Naive thymus-derived CD4-positive, alpha-beta T cell (primary cell): ENCODE measurements at regions not wholly inside any gene's neighbourhood (a gene's known extent, or its start where the extent isn't known, plus 50 kb on each side); places are given as distances from the start of the nearest gene placed in this dataset.
"Not testable (repeated sequence)": the region's sequence is repeated elsewhere in the genome, so short reads cannot be mapped to it uniquely, and the experiment has no call there.

Experiments used
- ATAC-seq: fragments of 150-1000 bp; cut with Tn5 transposase; 2 replicates; pipeline ENCODE4 v1.10.0; 2021; ENCODE audit warnings: mild to moderate bottlenecking, moderate library complexity
- CTCF ChIA-PET: fragments of 350-600 bp; sonication (Branson Sonifier 250); formaldehyde crosslinking; loops from one replicate; lab custom pipeline; 2021; ENCODE audit warnings: antibody characterized with exemption; lab: Charles Lee
- POLR2A ChIA-PET: fragments of 350-600 bp; sonication (Branson Sonifier 250); formaldehyde crosslinking; loops from one replicate; lab custom pipeline; 2021; ENCODE audit warnings: antibody characterized with exemption, inconsistent platforms; lab: Charles Lee
- DNase-seq, 9 donors: peaks; one replicate each; pipeline versions ENCODE4 v3.0.0 to v3.0.0-alpha.2; 2020 to 2022; ENCODE audit warnings: mixed read lengths in 1 of 9
- H3K27ac ChIP-seq: one replicate; pipeline ENCODE4 v1.7.0; 2013; ENCODE audit warnings: mild to moderate bottlenecking, low read depth, low read length, moderate library complexity
- H3K27me3 ChIP-seq, 2 donors: one replicate each; pipeline ENCODE4 v1.7.0; 2013; ENCODE audit warnings: low read length in 2 of 2, mild to moderate bottlenecking in 2 of 2, moderate library complexity in 2 of 2; ENCODE audit not compliant: control insufficient read depth in 2 of 2, insufficient read depth in 2 of 2
- H3K36me3 ChIP-seq, 3 experiments: 1 replicate in 2 of 3; 2 replicates in 1 of 3; pipeline ENCODE4 v1.7.0; 2013; ENCODE audit warnings: low read length in 3 of 3, mild to moderate bottlenecking in 3 of 3, moderate library complexity in 1 of 3; ENCODE audit not compliant: insufficient read depth in 3 of 3, control insufficient read depth in 2 of 3
- H3K4me1 ChIP-seq, 2 donors: one replicate each; pipeline ENCODE4 v1.7.0; 2013; ENCODE audit warnings: low read length in 2 of 2, mild to moderate bottlenecking in 2 of 2, moderate library complexity in 1 of 2; ENCODE audit not compliant: control insufficient read depth in 2 of 2, insufficient read depth in 2 of 2
- H3K4me3 ChIP-seq: 2 replicates; pipeline ENCODE4 v1.7.0; 2013; ENCODE audit warnings: mild to moderate bottlenecking, low read length
- H3K9me3 ChIP-seq, 3 experiments: 1 replicate in 2 of 3; 2 replicates in 1 of 3; pipeline ENCODE4 v1.7.0; 2013; ENCODE audit warnings: low read length in 3 of 3; ENCODE audit not compliant: control insufficient read depth in 2 of 3
- H3K27ac Mint-ChIP-seq, 9 donors: one replicate each; pipeline ENCODE4 v1.8.0; 2020 to 2022; ENCODE audit warnings: mixed read lengths in 9 of 9, mild to moderate bottlenecking in 8 of 9, moderate library complexity in 5 of 9, inconsistent platforms in 2 of 9
- H3K27me3 Mint-ChIP-seq, 5 donors: one replicate each; pipeline ENCODE4 v1.8.0; 2021 to 2022; ENCODE audit warnings: mixed read lengths in 5 of 5, mild to moderate bottlenecking in 1 of 5
- H3K36me3 Mint-ChIP-seq, 5 donors: one replicate each; pipeline ENCODE4 v1.8.0; 2020 to 2022; ENCODE audit warnings: mixed read lengths in 5 of 5, mild to moderate bottlenecking in 3 of 5, inconsistent platforms in 1 of 5
- H3K4me1 Mint-ChIP-seq, 7 donors: one replicate each; pipeline ENCODE4 v1.8.0; 2020 to 2022; ENCODE audit warnings: mixed read lengths in 7 of 7, mild to moderate bottlenecking in 3 of 7, inconsistent platforms in 1 of 7
- H3K4me3 Mint-ChIP-seq, 10 donors: one replicate each; pipeline ENCODE4 v1.8.0; 2020 to 2022; ENCODE audit warnings: mild to moderate bottlenecking in 10 of 10, mixed read lengths in 10 of 10, moderate library complexity in 6 of 10, inconsistent platforms in 2 of 10
- H3K9me3 Mint-ChIP-seq, 11 donors: one replicate each; pipeline ENCODE4 v1.8.0; 2020 to 2022; ENCODE audit warnings: mixed read lengths in 11 of 11, mild to moderate bottlenecking in 4 of 11, inconsistent platforms in 1 of 11, moderate library complexity in 1 of 11
- intact Hi-C, 2 donors: fragments of 100-400 bp; cut with micrococcal nuclease; formaldehyde crosslinking; loops; one replicate each; pipeline ENCODE4 v1.15.1; 2023

GRCh38 chr6:99712519-99712918, 105.9 kb downstream of the PRDM13 start:
- Histone ChIP-seq H3K4me3 (no peak overlapping the region), H3K27ac (no peak overlapping the region), H3K4me1 (no peaks in the 10 kb centered on the region), H3K27me3 (no peaks in the 10 kb centered on the region), H3K9me3 (no peaks in the 10 kb centered on the region), H3K36me3 (no peaks in the 10 kb centered on the region)
- Mint-ChIP-seq H3K4me3 (no peak overlapping the region), H3K27ac (no peak overlapping the region), H3K27me3 (peaks cover 11 to 29% (median 21%) of the 10 kb centered on the region in 5 donors), H3K4me1 (no peaks in the 10 kb centered on the region), H3K36me3 (no peaks in the 10 kb centered on the region), H3K9me3 (peaks cover 0 to 17% (median 4%) of the 10 kb centered on the region in 11 donors)
- POLR2A ChIA-PET: no interaction called here
- CTCF ChIA-PET: no interaction called here
- DNase-seq (no peak), ATAC-seq (no peak)
- intact Hi-C loops: no loop called here

DNA sequence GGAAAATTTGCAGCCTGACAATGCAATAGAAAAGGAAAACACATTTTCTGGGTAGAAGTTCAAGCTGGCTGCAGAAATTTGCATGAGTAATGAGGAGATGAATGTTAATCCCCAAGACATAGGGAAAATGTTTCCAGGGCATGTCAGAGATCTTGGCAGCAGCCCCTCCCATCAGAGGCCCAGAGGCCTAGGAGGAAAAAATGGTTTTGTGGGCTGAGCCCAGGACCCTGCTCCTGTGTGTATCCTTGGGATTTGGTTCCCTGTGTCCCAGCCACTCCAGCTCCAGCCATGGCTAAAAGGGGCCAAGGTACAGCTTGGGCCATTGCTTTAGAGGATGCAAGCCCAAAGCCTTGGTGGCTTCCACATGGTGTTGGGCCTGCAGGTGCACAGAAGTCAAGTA, 115.4 kb downstream of the PRDM13 start:
- H3K9me3 ChIP-seq, H3K36me3 Mint-ChIP-seq, H3K27me3 ChIP-seq, DNase-seq, CTCF ChIA-PET, H3K4me3 ChIP-seq, H3K27ac Mint-ChIP-seq, H3K36me3 ChIP-seq, intact Hi-C loops, H3K27ac ChIP-seq, ATAC-seq, H3K4me1 Mint-ChIP-seq, POLR2A ChIA-PET, H3K4me3 Mint-ChIP-seq, H3K4me1 ChIP-seq: not testable (repeated sequence)
- Mint-ChIP-seq H3K27me3 (peaks cover 6 to 64% (median 29%) of the 10 kb centered on the region in 5 donors), H3K9me3 (peaks cover 0 to 37% (median 6%) of the 10 kb centered on the region in 11 donors)

DNA sequence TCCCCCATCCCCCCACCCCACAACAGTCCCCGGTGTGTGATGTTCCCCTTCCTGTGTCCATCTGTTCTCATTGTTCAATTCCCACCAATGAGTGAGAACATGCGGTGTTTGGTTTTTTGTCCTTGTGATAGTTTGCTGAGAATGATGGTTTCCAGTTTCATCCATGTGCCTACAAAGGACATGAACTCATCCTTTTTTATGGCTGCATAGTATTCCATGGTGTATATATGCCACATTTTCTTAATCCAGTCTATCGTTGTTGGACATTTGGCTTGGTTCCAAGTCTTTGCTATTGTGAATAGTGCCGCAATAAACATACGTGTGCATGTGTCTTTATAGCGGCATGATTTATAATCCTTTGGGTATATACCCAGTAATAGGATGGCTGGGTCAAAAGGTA, 123.6 kb downstream of the PRDM13 start:
- H3K27ac ChIP-seq, ATAC-seq, H3K36me3 ChIP-seq, H3K36me3 Mint-ChIP-seq, H3K27me3 ChIP-seq, intact Hi-C loops, POLR2A ChIA-PET, H3K27ac Mint-ChIP-seq, H3K4me1 ChIP-seq, H3K4me3 ChIP-seq, DNase-seq, H3K9me3 ChIP-seq, H3K4me3 Mint-ChIP-seq, H3K4me1 Mint-ChIP-seq, H3K9me3 Mint-ChIP-seq: not testable (repeated sequence)
- H3K27me3 Mint-ChIP-seq: peaks cover 7 to 37% (median 13%) of the 10 kb centered on the region in 5 donors
- CTCF ChIA-PET: interaction anchor here (0.6 kb wide), 1 partner anchor 25 kb away, joined by 3 read pairs; no protein-coding TSS in a partner anchor

- ATAC-seq (no peak), DNase-seq (peak in 1 of 9 donors; percentile 2)
- Mint-ChIP-seq H3K4me3 (no peak overlapping the region), H3K27ac (no peak overlapping the region), H3K36me3 (no peaks in the 10 kb centered on the region), H3K4me1 (peaks cover 0 to 2% (median 0%) of the 10 kb centered on the region in 7 donors), H3K9me3 (peaks cover 0 to 1% (median 0%) of the 10 kb centered on the region in 11 donors), H3K27me3 (peaks cover 24 to 72% (median 51%) of the 10 kb centered on the region in 5 donors)
- ChIA-PET POLR2A (interaction anchor here (1.1 kb wide), 1 partner anchor 9 kb away, joined by 3 read pairs; no protein-coding TSS in a partner anchor), CTCF (no interaction called here)
- Histone ChIP-seq H3K4me3 (no peak overlapping the region), H3K9me3 (no peaks in the 10 kb centered on the region), H3K36me3 (no peaks in the 10 kb centered on the region), H3K4me1 (no peaks in the 10 kb centered on the region), H3K27ac (no peak overlapping the region), H3K27me3 (peaks cover 0 to 4% of the 10 kb centered on the region in 2 donors)
- intact Hi-C loops: no loop called here
These were observed 129.7 kb downstream of the PRDM13 start for GRCh38 chr6:99736302-99736701.

GRCh38 chr6:99739526-99739925, 132.9 kb downstream of the PRDM13 start:
- H3K9me3 Mint-ChIP-seq: no peaks in the 10 kb centered on the region
- H3K27ac ChIP-seq: no peak overlapping the region
- H3K27ac Mint-ChIP-seq: no peak overlapping the region
- ATAC-seq (no peak), DNase-seq (no peak)
- no peaks in the 10 kb centered on the region for H3K9me3 ChIP-seq
- no peak overlapping the region for H3K4me3 ChIP-seq
- peaks cover 0 to 4% of the 10 kb centered on the region in 2 donors for H3K27me3 ChIP-seq
- H3K36me3 Mint-ChIP-seq: no peaks in the 10 kb centered on the region
- H3K4me3 Mint-ChIP-seq: no peak overlapping the region
- H3K36me3 ChIP-seq: no peaks in the 10 kb centered on the region
- H3K4me1 ChIP-seq: no peaks in the 10 kb centered on the region
- CTCF ChIA-PET: no interaction called here
- peaks cover 34 to 74% (median 65%) of the 10 kb centered on the region in 5 donors for H3K27me3 Mint-ChIP-seq
- POLR2A ChIA-PET: no interaction called here
- intact Hi-C loops: no loop called here
- H3K4me1 Mint-ChIP-seq: peaks cover 0 to 2% (median 0%) of the 10 kb centered on the region in 7 donors

DNA sequence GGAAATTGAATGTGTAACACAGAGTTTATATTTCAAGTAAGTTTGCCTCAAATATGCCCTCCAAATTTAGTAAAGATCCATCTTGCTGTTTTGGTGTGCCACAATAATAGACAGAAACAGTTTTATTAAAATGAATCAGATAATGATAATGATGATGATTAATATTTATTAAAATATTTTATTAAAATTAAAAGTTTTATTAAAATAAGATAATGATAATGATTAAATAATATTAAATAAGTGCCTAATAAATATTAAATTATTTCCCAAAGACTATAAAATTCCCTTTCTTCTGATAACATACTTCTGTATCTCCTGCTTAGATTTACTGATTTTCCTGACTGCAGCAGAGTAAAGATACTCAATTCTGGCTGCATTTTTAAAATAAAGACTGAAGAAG, 134.5 kb downstream of the PRDM13 start:
- H3K27ac ChIP-seq: no peak overlapping the region
- Mint-ChIP-seq H3K27ac (no peak overlapping the region), H3K27me3 (peaks cover 37 to 68% (median 64%) of the 10 kb centered on the region in 5 donors), H3K9me3 (no peaks in the 10 kb centered on the region), H3K4me3 (no peak overlapping the region), H3K36me3 (no peaks in the 10 kb centered on the region), H3K4me1 (peaks cover 0 to 2% (median 0%) of the 10 kb centered on the region in 7 donors)
- ChIA-PET CTCF (no interaction called here), POLR2A (no interaction called here)
- no peak for ATAC-seq
- H3K4me1 ChIP-seq: no peaks in the 10 kb centered on the region
- H3K27me3 ChIP-seq: peaks cover 0 to 4% of the 10 kb centered on the region in 2 donors
- no peaks in the 10 kb centered on the region for H3K9me3 ChIP-seq
- H3K4me3 ChIP-seq: no peak overlapping the region
- H3K36me3 ChIP-seq: no peaks in the 10 kb centered on the region
- no peak for DNase-seq
- intact Hi-C loops: no loop called here

- peaks cover 0 to 4% of the 10 kb centered on the region in 2 donors for H3K27me3 ChIP-seq
- Mint-ChIP-seq H3K4me3 (no peak overlapping the region), H3K27me3 (peaks cover 38 to 58% (median 51%) of the 10 kb centered on the region in 5 donors), H3K9me3 (no peaks in the 10 kb centered on the region), H3K4me1 (no peaks in the 10 kb centered on the region), H3K36me3 (no peaks in the 10 kb centered on the region), H3K27ac (peak overlapping the region in 1 of 9 donors; percentile 38)
- no peaks in the 10 kb centered on the region for H3K36me3 ChIP-seq
- H3K4me1 ChIP-seq: no peaks in the 10 kb centered on the region
- POLR2A ChIA-PET: no interaction called here
- H3K9me3 ChIP-seq: no peaks in the 10 kb centered on the region
- intact Hi-C loops: no loop called here
- ATAC-seq (no peak), DNase-seq (no peak)
- H3K27ac ChIP-seq: no peak overlapping the region
- no peak overlapping the region for H3K4me3 ChIP-seq
- CTCF ChIA-PET: interaction anchor here (1.5 kb wide), 1 partner anchor 155 kb away, joined by 3 read pairs; no protein-coding TSS in a partner anchor
These were observed 137.0 kb downstream of the PRDM13 start for GRCh38 chr6:99743647-99744046.
